Body of pancreas (tissue), 4 donors: ENCODE measurements at regions not wholly inside any gene's neighbourhood (a gene's known extent, or its start where the extent isn't known, plus 50 kb on each side); places are given as distances from the start of the nearest gene placed in this dataset.

Experiments used
- CTCF ChIP-seq, 7 experiments: fragments of 450-650 bp in 4 of 7; fragments of 200-600 bp in 3 of 7; sonication (generic) in 3 of 7; IDR thresholded peaks; one replicate each; pipeline ENCODE4 v1.5.1; 2016 to 2019; ENCODE audit warnings: antibody characterized with exemption in 7 of 7
- POLR2A ChIP-seq, 3 donors: fragments of 450-650 bp; IDR thresholded peaks; one replicate each; pipeline ENCODE4 v1.6.1; 2016; ENCODE audit warnings: antibody characterized with exemption in 3 of 3, mild to moderate bottlenecking in 2 of 3

- TF ChIP-seq POLR2A (IDR thresholded peaks at IDR 0.05): no peak
- TF ChIP-seq CTCF (IDR thresholded peaks at IDR 0.05): no peak
Measured at GRCh38 chr10:80751940-80752339, 214.2 kb downstream of the SH2D4B start.
